Memory B cell (primary cell): ENCODE measurements at regions not wholly inside any gene's neighbourhood (a gene's known extent, or its start where the extent isn't known, plus 50 kb on each side); places are given as distances from the start of the nearest gene placed in this dataset.

Experiments used
- ATAC-seq: fragments of 150-1000 bp; cut with Tn5 transposase; 2 replicates; pipeline ENCODE4 v1.10.0; 2021; ENCODE audit warnings: low read depth, mild to moderate bottlenecking, moderate library complexity
- DNase-seq, 2 donors: peaks; one replicate each; pipeline ENCODE4 v3.0.0; 2022; ENCODE audit warnings: low spot score in 2 of 2
- H3K27ac Mint-ChIP-seq: one replicate; pipeline ENCODE4 v1.8.0; 2022; ENCODE audit warnings: mild to moderate bottlenecking, moderate library complexity, mixed read lengths
- H3K27me3 Mint-ChIP-seq: one replicate; pipeline ENCODE4 v1.8.0; 2022; ENCODE audit warnings: mixed read lengths
- H3K36me3 Mint-ChIP-seq: one replicate; pipeline ENCODE4 v1.8.0; 2022; ENCODE audit warnings: mild to moderate bottlenecking, mixed read lengths
- H3K4me1 Mint-ChIP-seq: one replicate; pipeline ENCODE4 v1.8.0; 2022; ENCODE audit warnings: mixed read lengths
- H3K4me3 Mint-ChIP-seq: one replicate; pipeline ENCODE4 v1.8.0; 2022; ENCODE audit warnings: mild to moderate bottlenecking, moderate library complexity, mixed read lengths
- H3K9me3 Mint-ChIP-seq: one replicate; pipeline ENCODE4 v1.8.0; 2022; ENCODE audit warnings: mixed read lengths

DNA sequence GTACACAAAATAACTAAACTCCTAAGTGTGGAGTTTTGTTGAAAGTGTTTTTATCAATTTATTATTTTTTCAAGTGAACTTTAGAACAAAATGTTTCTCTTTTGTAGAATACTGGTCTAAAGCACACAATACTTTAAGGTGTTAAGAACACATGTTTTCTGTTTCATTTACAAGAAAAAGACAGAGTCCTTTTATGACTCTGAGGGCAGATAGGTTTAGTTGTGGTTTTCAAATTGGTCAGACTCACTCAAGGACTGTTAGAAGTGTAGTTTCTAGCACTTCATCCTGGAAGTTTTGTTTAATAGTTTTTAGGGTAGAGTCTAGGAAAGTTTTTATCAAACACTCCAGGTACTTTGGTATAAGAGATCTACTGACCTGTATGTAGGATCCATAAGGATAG is 376.5 kb downstream of the LRRIQ3 start:
- H3K9me3 Mint-ChIP-seq = peaks cover 3% of the 10 kb centered on the region
- no peaks in the 10 kb centered on the region for H3K4me1 Mint-ChIP-seq
- DNase-seq (no peak), ATAC-seq (no peak)
- peaks cover 2% of the 10 kb centered on the region for H3K36me3 Mint-ChIP-seq
- H3K27me3 Mint-ChIP-seq = no peaks in the 10 kb centered on the region
- H3K4me3 Mint-ChIP-seq = no peak overlapping the region
- no peak overlapping the region for H3K27ac Mint-ChIP-seq

DNA sequence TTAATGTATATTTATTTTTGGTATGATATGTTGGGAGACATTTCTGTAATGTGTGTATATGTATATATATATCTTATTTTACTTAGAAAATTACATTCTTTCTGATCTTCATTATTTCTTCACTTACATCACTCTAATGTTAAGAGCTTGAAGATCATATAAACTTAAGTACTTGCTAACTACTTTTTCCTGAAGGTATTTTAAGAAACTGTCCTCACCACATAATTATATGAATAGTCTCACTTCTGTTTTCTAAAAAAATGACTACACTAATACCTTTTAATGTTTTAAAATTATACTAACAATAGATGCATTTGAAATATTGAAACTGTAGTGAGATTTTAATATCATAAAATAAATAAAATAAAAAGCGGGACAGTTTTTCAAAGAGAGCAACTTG is 377.1 kb downstream of the LRRIQ3 start:
- DNase-seq = no peak
- H3K27me3 Mint-ChIP-seq = no peaks in the 10 kb centered on the region
- H3K4me3 Mint-ChIP-seq = no peak overlapping the region
- H3K27ac Mint-ChIP-seq = no peak overlapping the region
- peaks cover 2% of the 10 kb centered on the region for H3K36me3 Mint-ChIP-seq
- H3K4me1 Mint-ChIP-seq = no peaks in the 10 kb centered on the region
- peaks cover 8% of the 10 kb centered on the region for H3K9me3 Mint-ChIP-seq
- no peak for ATAC-seq

DNA sequence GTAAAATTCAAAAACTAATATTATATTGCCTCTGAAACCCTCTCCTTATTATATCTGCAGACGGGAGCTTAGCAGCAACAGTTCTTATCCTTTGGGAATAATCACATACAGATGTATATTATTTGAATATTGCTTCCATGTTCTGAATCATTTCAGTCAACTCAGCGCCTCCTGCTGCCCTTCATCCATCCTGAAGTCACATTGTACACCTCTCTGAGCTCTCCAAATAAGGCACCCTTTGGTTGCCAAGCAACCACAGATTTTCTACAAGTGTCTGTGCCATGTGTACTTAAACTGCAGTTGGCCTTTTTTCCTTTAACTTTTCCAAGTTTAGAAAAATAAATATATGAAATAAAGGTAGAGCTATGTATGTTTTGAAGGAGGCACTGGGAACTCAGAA is 384.3 kb downstream of the LRRIQ3 start:
- DNase-seq (no peak), ATAC-seq (no peak)
- Mint-ChIP-seq H3K4me1 (no peaks in the 10 kb centered on the region), H3K9me3 (peaks cover 10% of the 10 kb centered on the region), H3K4me3 (no peak overlapping the region), H3K27ac (no peak overlapping the region), H3K36me3 (peaks cover 2% of the 10 kb centered on the region), H3K27me3 (no peaks in the 10 kb centered on the region)

DNA sequence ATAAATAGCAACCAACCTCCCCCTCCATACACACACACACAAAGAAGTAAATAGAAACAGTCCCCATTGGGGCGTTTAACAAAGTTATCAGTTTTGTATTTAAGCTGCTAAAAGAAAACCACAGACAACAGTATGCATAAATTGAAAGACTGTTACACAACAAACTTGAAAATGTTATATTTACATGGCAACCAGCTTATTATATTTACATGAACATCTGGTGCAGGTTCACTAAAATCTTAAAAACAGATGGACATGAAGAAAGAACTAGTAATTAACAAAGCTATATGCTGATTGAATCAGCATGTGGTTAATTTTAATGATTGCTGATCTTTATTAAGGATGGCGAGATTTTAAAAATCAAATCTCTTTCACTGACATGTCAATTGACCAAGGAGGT is 384.7 kb downstream of the LRRIQ3 start:
- Mint-ChIP-seq H3K4me3 (no peak overlapping the region), H3K27ac (no peak overlapping the region), H3K27me3 (no peaks in the 10 kb centered on the region), H3K4me1 (no peaks in the 10 kb centered on the region), H3K36me3 (peaks cover 2% of the 10 kb centered on the region), H3K9me3 (peaks cover 10% of the 10 kb centered on the region)
- ATAC-seq (no peak), DNase-seq (no peak)

DNA sequence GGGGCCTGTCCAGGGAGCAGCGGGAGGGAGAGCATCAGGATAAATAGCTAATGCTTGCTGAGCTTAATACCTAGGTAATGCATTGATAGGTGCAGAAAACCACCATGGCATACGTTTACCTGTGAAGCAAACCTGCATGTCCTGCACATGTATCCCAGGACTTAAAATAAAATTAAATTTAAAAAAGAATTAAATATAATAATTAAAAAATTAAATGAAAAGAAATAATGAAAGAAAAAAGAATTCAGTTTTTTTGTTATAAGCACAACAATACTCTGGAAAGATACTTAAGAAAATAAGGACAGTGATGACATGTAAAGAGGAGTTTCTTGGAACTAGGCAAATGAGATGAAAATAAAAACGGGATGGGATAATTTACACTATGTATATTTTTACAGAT is 386.2 kb downstream of the LRRIQ3 start:
- no peak for DNase-seq
- H3K4me1 Mint-ChIP-seq = no peaks in the 10 kb centered on the region
- H3K4me3 Mint-ChIP-seq = no peak overlapping the region
- H3K27me3 Mint-ChIP-seq = no peaks in the 10 kb centered on the region
- ATAC-seq = no peak
- peaks cover 2% of the 10 kb centered on the region for H3K36me3 Mint-ChIP-seq
- peaks cover 9% of the 10 kb centered on the region for H3K9me3 Mint-ChIP-seq
- H3K27ac Mint-ChIP-seq = no peak overlapping the region

DNA sequence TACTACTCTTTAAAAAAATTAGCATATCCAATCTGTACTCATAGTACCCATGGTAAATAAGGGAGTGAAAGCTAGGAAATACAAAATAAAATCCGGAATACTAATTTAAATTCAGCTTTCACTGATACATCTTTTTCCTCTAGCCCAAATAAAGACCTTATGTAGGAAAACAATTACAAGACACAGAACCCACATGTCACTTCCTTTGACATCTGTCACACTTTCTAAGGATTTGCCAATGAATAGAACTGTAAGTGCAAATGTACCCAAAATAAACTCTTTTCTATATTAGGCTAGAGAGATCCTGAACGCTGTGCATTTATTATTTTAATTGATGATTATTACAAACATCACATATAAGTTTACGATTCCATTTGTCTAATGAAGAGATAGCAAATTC is 393.0 kb downstream of the LRRIQ3 start:
- H3K36me3 Mint-ChIP-seq = no peaks in the 10 kb centered on the region
- H3K9me3 Mint-ChIP-seq = peaks cover 2% of the 10 kb centered on the region
- no peak overlapping the region for H3K4me3 Mint-ChIP-seq
- ATAC-seq (no peak), DNase-seq (no peak)
- no peaks in the 10 kb centered on the region for H3K27me3 Mint-ChIP-seq
- H3K27ac Mint-ChIP-seq = no peak overlapping the region
- no peaks in the 10 kb centered on the region for H3K4me1 Mint-ChIP-seq

DNA sequence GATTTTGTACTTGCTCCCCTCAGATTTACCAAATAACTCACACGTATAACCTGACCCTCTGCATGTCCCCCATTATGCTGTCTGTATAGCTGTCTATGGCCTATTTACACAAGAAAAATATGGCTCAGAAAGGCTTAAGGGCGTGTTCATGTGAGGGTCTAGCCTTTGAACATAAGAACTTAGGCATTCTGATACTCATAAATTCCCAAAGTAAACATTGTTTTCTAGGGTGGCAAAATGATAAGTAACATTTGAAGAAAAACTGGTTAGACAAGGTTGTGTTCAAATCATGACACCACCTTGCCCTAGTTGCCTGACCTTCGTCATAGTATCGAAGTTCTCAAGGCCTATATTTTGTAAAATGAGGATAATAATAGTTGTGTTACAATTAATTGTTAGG is 394.6 kb downstream of the LRRIQ3 start:
- ATAC-seq (no peak), DNase-seq (no peak)
- Mint-ChIP-seq H3K9me3 (peaks cover 2% of the 10 kb centered on the region), H3K4me1 (no peaks in the 10 kb centered on the region), H3K36me3 (no peaks in the 10 kb centered on the region), H3K27me3 (no peaks in the 10 kb centered on the region), H3K4me3 (no peak overlapping the region), H3K27ac (no peak overlapping the region)

DNA sequence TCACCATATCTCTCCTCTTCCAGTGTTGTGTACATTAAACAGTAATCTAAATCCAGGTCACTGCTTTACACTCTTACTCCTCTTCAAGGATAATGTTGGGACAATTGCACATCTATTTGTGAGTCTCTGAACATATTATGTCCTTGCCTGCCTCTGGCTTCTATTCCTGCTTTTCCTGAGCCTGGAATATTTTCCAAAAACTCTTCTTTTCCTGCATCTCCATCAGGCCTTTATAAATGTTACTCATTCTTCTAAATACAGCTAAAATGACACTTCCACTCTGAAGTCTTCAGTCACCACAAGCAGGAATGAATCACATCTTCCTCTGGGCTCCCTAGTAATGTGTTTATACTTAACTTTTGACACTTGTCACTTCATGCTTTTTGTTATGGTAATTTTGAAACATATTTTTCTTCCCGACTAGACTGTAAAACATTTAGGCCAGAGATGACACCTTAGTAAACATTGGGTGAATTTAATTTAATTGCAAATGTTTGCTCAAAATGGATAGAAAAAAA is 396.0 kb downstream of the LRRIQ3 start:
- H3K27ac Mint-ChIP-seq = no peak overlapping the region
- H3K4me3 Mint-ChIP-seq = no peak overlapping the region
- DNase-seq (no peak), ATAC-seq (no peak)
- H3K27me3 Mint-ChIP-seq = no peaks in the 10 kb centered on the region
- peaks cover 2% of the 10 kb centered on the region for H3K9me3 Mint-ChIP-seq
- H3K4me1 Mint-ChIP-seq = no peaks in the 10 kb centered on the region
- H3K36me3 Mint-ChIP-seq = no peaks in the 10 kb centered on the region

DNA sequence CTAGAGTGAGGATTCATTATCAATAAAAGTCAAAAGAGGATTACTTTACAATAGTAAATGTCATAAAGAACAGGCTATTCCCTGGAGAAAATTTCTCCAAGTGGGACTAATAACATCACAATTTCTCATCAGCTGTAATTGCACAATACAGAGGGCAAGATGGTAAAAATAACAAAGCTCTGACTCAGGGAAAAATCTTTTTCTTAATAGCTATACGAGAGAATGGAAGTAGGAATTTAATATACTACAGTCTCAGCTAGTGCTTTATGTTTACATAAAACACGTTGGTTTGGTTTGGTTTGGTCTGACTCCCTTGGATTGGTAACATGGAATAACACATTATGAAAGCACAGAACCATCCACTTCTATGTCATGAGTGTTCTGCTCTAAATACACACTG is 397.6 kb downstream of the LRRIQ3 start:
- no peak overlapping the region for H3K27ac Mint-ChIP-seq
- no peaks in the 10 kb centered on the region for H3K36me3 Mint-ChIP-seq
- no peaks in the 10 kb centered on the region for H3K27me3 Mint-ChIP-seq
- no peak for ATAC-seq
- no peak overlapping the region for H3K4me3 Mint-ChIP-seq
- H3K9me3 Mint-ChIP-seq = peaks cover 2% of the 10 kb centered on the region
- H3K4me1 Mint-ChIP-seq = no peaks in the 10 kb centered on the region
- no peak for DNase-seq

DNA sequence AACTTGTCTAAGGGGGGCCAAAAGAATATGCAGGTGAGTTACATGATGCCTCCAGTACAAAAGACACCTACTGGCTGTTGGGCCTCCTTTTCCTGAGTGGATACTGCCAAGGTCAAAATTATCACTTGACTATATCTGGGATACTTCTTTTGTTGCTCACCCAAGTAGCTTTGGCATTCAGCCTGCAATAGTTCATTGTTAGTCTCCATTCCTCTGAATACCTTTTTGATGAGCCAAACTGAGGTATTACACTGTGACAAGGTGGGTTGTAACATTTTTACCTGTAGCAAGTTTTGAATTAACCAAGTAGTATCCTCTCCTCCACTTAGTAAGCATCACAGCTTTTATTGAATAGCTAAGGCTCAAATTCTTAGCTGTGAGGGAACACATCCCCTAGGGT is 408.0 kb downstream of the LRRIQ3 start:
- Mint-ChIP-seq H3K4me3 (no peak overlapping the region), H3K9me3 (no peaks in the 10 kb centered on the region), H3K4me1 (no peaks in the 10 kb centered on the region), H3K27me3 (no peaks in the 10 kb centered on the region), H3K36me3 (no peaks in the 10 kb centered on the region), H3K27ac (no peak overlapping the region)
- no peak for ATAC-seq
- no peak for DNase-seq

DNA sequence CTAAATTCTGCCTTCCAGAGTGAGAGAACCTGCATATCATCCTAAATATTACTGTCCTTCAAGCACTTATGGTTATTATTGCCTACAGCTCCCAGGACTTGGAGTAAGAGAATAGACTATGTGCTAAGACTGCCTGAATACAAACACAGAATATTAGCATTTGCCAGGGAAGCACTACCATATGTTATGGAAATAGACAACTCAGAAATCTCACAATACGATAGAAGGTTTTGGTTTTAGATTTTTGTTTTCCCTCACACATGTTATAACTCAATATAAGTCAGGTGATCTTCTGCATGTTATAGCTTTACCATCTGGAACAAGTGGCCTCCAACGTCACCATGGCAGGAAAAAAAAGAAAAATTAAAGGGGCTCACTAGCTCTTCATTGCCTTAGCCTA is 413.9 kb downstream of the LRRIQ3 start:
- ATAC-seq = no peak

DNA sequence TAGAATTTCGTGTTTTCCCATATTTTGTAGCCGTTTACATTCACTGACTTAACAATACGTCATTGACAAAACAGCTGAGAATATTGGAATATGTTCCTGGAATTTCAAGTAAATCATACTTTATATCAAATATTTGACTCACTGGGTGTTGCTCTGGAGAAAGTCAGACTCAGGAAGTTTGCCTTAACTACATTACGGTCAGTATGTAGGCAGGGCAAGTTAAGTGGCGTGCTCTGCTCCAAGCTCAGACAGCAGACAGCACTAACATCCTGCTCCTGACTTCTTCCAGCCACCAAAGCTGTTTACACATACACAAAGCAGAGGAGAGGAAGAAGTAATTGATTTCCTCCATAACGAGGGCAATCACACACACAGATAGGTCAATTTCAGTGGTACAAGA is 414.6 kb downstream of the LRRIQ3 start:
- ATAC-seq = no peak

More for the DNA sequence above, 413.9 kb downstream of the LRRIQ3 start:
- no peaks in the 10 kb centered on the region for H3K36me3 Mint-ChIP-seq
- H3K4me1 Mint-ChIP-seq = no peaks in the 10 kb centered on the region
- no peak overlapping the region for H3K27ac Mint-ChIP-seq
- no peaks in the 10 kb centered on the region for H3K27me3 Mint-ChIP-seq
- no peak overlapping the region for H3K4me3 Mint-ChIP-seq
- DNase-seq = no peak
- H3K9me3 Mint-ChIP-seq = no peaks in the 10 kb centered on the region

DNA sequence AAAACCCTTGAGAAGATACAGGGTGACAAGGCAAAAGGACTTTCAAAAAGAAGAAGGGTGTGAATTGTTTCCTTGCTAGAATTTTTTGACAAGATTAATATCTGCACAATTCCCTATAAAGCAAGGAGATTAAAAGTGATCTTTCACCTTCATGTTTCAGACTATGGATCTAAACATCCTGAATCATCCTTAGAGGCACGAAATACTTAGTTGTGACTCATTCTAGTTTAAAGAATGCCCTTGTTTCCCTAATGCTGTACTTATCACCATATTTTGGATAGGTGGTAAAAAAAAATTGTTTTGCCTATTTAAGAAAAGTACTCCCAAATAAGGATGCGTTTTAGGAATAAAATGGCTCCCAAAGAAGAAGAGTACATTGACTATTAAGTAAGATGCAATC is 415.1 kb downstream of the LRRIQ3 start:
- DNase-seq (no peak), ATAC-seq (no peak)
- H3K27ac Mint-ChIP-seq = no peak overlapping the region
- H3K36me3 Mint-ChIP-seq = no peaks in the 10 kb centered on the region
- no peak overlapping the region for H3K4me3 Mint-ChIP-seq
- H3K27me3 Mint-ChIP-seq = no peaks in the 10 kb centered on the region
- no peaks in the 10 kb centered on the region for H3K4me1 Mint-ChIP-seq
- peaks cover 1% of the 10 kb centered on the region for H3K9me3 Mint-ChIP-seq

More for the DNA sequence above, 414.6 kb downstream of the LRRIQ3 start:
- H3K27ac Mint-ChIP-seq = no peak overlapping the region
- no peaks in the 10 kb centered on the region for H3K4me1 Mint-ChIP-seq
- H3K36me3 Mint-ChIP-seq = no peaks in the 10 kb centered on the region
- DNase-seq = no peak
- no peaks in the 10 kb centered on the region for H3K27me3 Mint-ChIP-seq
- peaks cover 1% of the 10 kb centered on the region for H3K9me3 Mint-ChIP-seq
- H3K4me3 Mint-ChIP-seq = no peak overlapping the region

DNA sequence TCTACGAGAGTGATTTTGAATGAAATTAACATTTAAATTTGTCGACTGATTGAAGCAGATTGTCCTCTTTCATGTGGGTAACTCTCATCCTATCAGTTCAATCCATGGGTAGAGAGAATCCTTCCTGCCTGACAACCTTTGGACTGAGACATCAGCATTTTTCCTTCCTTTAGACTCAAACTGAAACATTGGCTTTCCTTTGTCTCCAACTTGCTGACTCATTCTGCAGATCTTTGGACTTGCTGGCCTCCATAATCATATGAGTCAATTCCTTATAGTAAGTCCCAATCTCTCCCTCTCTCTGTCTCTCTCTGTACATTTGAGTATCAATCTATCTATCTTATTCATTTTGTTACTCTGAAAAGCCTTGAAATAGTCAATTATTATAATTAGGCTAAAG is 416.7 kb downstream of the LRRIQ3 start:
- H3K4me3 Mint-ChIP-seq = no peak overlapping the region
- no peak for ATAC-seq
- peaks cover 1% of the 10 kb centered on the region for H3K9me3 Mint-ChIP-seq
- H3K36me3 Mint-ChIP-seq = no peaks in the 10 kb centered on the region
- H3K27ac Mint-ChIP-seq = no peak overlapping the region
- H3K27me3 Mint-ChIP-seq = no peaks in the 10 kb centered on the region
- DNase-seq = no peak
- no peaks in the 10 kb centered on the region for H3K4me1 Mint-ChIP-seq

DNA sequence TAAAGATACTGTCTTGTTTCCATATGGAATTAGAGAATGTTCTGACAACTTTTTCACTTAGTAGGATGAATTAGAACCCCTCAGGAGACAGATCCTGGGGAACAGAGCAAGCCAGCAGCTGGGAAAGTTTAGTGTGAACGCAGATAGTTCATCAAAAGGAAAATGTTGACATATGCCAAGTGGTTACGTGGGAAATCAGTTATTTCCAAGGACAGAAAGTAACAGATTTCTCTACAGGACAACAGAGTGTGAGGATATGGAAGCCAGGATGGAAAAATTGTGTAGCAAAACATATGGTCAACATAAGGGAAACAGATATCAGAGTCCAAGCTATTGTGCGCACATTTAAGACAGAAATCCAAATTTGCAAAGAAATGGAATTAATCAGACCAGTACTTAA is 419.5 kb downstream of the LRRIQ3 start:
- ATAC-seq (no peak), DNase-seq (no peak)
- H3K4me3 Mint-ChIP-seq = no peak overlapping the region
- H3K9me3 Mint-ChIP-seq = peaks cover 1% of the 10 kb centered on the region
- H3K36me3 Mint-ChIP-seq = no peaks in the 10 kb centered on the region
- no peaks in the 10 kb centered on the region for H3K27me3 Mint-ChIP-seq
- no peaks in the 10 kb centered on the region for H3K4me1 Mint-ChIP-seq
- H3K27ac Mint-ChIP-seq = no peak overlapping the region
